ENCODE measurements at regions not wholly inside any gene's neighbourhood (a gene's known extent, or its start where the extent isn't known, plus 50 kb on each side); places are given as distances from the start of the nearest gene placed in this dataset.

DNA sequence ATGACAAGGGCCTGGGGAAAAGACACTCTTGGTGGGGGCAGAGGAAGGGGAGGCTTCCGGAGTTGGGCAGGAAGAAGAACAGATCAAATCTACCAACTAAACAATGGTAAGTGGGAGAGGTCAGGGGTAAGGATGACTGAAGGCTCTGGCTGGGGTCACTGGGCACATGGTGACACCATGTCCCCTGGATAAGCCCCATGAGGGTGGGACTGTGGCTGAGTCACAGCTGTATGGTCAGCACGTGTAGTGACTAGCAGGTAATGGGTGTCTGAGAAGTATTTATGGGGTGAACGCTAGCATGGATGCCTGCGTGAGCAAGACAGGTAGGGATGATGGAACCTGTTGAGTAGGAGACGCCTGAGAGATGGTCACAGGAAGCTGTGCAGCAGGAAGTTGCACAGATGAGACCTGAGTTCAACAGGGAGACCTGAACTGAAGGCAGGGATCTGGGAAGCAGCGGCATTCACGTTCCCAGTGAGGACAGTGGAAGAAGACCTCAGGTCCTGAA, 64.5 kb upstream of the SNX9 start (continued):
- TF ChIP-seq ZNF584 (CRISPR knock-in tag; IDR thresholded peaks at IDR 0.05; ENCODE audit: low read depth) (peak; percentile 80; the same call in 1 of the 2 replicates), CREM (IDR thresholded peaks at IDR 0.05; ENCODE audit: low read depth) (peak; percentile 67; the same call in 1 of the 2 replicates), ZNF75A (CRISPR knock-in tag; IDR thresholded peaks at IDR 0.05) (no peak), TSC22D4 (tag; IDR thresholded peaks at IDR 0.05) (no peak), ZNF444 (CRISPR knock-in tag; IDR thresholded peaks at IDR 0.05) (no peak), ZNF121 (CRISPR knock-in tag; conservative IDR thresholded peaks at IDR 0.05) (no peak), SMARCA4 (IDR thresholded peaks at IDR 0.05) (peak; percentile 76), ZNF431 (CRISPR knock-in tag; IDR thresholded peaks at IDR 0.05) (0 out of 2 replicates have a peak, but pooled peaks have one; percentile 44), RUNX1 (IDR thresholded peaks at IDR 0.05; ENCODE audit: low read depth) (no peak), ZNF175 (CRISPR knock-in tag; IDR thresholded peaks at IDR 0.05; ENCODE audit: low read depth) (peak; percentile 83; the same call in 1 of the 2 replicates), CXXC5 (CRISPR knock-in tag; IDR thresholded peaks at IDR 0.05) (peak; percentile 50), ZSCAN32 (CRISPR knock-in tag; IDR thresholded peaks at IDR 0.05) (no peak)
- TF ChIP-seq, protein P1, sequence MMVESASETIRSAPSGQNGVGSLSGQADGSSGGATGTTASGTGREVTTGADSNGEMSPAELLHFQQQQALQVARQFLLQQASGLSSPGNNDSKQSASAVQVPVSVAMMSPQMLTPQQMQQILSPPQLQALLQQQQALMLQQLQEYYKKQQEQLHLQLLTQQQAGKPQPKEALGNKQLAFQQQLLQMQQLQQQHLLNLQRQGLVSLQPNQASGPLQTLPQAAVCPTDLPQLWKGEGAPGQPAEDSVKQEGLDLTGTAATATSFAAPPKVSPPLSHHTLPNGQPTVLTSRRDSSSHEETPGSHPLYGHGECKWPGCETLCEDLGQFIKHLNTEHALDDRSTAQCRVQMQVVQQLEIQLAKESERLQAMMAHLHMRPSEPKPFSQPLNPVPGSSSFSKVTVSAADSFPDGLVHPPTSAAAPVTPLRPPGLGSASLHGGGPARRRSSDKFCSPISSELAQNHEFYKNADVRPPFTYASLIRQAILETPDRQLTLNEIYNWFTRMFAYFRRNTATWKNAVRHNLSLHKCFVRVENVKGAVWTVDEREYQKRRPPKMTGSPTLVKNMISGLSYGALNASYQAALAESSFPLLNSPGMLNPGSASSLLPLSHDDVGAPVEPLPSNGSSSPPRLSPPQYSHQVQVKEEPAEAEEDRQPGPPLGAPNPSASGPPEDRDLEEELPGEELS (CRISPR knock-in tag; IDR thresholded peaks at IDR 0.05; ENCODE audit: borderline replicate concordance): peak; percentile 49; the same call in 1 of the 2 replicates
- TF ChIP-seq, protein P2, sequence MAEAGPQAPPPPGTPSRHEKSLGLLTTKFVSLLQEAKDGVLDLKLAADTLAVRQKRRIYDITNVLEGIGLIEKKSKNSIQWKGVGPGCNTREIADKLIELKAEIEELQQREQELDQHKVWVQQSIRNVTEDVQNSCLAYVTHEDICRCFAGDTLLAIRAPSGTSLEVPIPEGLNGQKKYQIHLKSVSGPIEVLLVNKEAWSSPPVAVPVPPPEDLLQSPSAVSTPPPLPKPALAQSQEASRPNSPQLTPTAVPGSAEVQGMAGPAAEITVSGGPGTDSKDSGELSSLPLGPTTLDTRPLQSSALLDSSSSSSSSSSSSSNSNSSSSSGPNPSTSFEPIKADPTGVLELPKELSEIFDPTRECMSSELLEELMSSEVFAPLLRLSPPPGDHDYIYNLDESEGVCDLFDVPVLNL (CRISPR knock-in tag; IDR thresholded peaks at IDR 0.05; ENCODE audit: low read depth): 0 out of 2 replicates have a peak, but pooled peaks have one; percentile 37
- TF ChIP-seq, protein P3, sequence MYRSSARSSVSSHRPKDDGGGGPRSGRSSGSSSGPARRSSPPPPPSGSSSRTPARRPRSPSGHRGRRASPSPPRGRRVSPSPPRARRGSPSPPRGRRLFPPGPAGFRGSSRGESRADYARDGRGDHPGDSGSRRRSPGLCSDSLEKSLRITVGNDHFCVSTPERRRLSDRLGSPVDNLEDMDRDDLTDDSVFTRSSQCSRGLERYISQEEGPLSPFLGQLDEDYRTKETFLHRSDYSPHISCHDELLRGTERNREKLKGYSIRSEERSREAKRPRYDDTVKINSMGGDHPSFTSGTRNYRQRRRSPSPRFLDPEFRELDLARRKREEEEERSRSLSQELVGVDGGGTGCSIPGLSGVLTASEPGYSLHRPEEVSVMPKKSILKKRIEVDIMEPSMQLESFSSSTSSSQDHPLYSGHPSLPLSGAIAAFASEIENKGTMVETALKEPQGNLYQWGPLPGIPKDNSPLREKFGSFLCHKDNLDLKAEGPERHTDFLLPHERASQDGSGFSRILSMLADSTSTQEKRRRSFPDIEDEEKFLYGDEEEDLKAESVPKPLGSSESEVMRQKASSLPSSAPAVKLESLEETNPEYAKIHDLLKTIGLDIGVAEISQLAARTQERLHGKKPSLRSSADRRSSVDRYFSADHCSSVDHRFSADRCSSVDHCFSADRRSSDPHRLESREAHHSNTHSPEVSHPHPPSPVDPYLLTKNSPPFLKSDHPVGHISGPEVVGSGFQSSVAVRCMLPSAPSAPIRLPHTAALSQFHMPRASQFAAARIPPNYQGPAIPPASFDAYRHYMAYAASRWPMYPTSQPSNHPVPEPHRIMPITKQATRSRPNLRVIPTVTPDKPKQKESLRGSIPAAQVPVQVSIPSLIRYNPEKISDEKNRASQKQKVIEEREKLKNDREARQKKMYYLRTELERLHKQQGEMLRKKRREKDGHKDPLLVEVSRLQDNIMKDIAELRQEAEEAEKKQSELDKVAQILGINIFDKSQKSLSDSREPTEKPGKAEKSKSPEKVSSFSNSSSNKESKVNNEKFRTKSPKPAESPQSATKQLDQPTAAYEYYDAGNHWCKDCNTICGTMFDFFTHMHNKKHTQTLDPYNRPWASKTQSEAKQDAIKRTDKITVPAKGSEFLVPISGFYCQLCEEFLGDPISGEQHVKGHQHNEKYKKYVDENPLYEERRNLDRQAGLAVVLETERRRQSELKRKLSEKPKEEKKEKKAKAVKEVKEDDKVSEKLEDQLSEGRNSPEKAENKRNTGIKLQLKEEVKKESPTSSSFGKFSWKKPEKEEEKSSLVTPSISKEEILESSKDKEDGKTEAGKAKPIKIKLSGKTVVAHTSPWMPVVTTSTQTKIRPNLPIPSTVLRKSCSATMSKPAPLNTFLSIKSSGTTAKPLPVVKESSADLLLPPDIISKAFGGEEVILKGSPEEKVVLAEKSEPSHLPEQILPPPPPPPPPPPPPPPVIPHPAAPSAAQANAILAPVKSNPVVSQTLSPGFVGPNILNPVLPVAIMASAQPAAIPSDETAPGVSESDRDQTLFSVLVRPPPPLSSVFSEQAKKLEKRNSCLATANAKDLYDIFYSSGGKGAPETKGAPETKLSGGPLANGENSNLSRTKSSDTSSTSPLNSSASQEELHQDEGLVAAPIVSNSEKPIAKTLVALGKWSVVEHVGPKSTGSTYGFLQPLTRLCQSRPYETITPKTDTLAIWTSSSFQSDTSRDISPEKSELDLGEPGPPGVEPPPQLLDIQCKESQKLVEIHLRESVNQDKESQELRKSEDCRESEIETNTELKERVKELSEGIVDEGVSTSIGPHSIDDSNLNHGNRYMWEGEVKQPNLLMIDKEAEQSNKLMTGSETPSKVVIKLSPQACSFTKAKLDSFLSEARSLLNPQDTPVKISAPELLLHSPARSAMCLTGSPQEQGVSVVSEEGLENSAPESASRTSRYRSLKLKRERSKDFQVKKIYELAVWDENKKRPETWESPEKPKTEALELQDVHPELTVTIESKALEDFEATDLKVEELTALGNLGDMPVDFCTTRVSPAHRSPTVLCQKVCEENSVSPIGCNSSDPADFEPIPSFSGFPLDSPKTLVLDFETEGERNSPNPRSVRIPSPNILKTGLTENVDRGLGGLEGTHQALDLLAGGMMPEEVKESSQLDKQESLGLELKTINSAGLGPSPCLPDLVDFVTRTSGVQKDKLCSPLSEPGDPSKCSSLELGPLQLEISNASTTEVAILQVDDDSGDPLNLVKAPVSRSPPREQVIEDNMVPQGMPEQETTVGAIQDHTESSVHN (IDR thresholded peaks at IDR 0.05; ENCODE audit: borderline replicate concordance in 1 of 2, low read depth in 1 of 2): peak in 1 of 2 experiments; percentile 78; a peak in 1 of 4 replicates

Data from K562 (cell line).